Vagina (tissue), 2 donors: ENCODE measurements at regions not wholly inside any gene's neighbourhood (a gene's known extent, or its start where the extent isn't known, plus 50 kb on each side); places are given as distances from the start of the nearest gene placed in this dataset.
"Not testable (repeated sequence)": the region's sequence is repeated elsewhere in the genome, so short reads cannot be mapped to it uniquely, and the experiment has no call there.

Experiments used
- DNase-seq, 2 donors: peaks; one replicate each; pipeline ENCODE4 v3.0.0-alpha.2; 2017; ENCODE audit errors: extremely low spot score in 2 of 2
- H3K27ac ChIP-seq: fragments of 200-600 bp; sonication (generic); one replicate; pipeline ENCODE4 v1.5.1; 2019
- H3K27me3 ChIP-seq: fragments of 200-600 bp; sonication (generic); one replicate; pipeline ENCODE4 v1.5.1; 2019
- H3K36me3 ChIP-seq, 2 donors: fragments of 200-600 bp; sonication (generic); one replicate each; pipeline ENCODE4 v1.5.1; 2017 to 2019
- H3K4me1 ChIP-seq: fragments of 200-600 bp; sonication (generic); one replicate; pipeline ENCODE4 v1.5.1; 2019
- H3K4me3 ChIP-seq, 2 donors: fragments of 200-600 bp; sonication (generic); 1 replicate in 1 of 2; 2 replicates in 1 of 2; pipeline ENCODE4 v1.5.1; 2016 to 2019
- H3K9me3 ChIP-seq: fragments of 200-600 bp; sonication (generic); one replicate; pipeline ENCODE4 v1.5.1; 2019
- POLR2A ChIP-seq, 2 donors: fragments of 450-650 bp; IDR thresholded peaks; one replicate each; pipeline ENCODE4 v1.6.1; 2017; ENCODE audit warnings: antibody characterized with exemption in 2 of 2, mild to moderate bottlenecking in 2 of 2, moderate library complexity in 2 of 2
- POLR2AphosphoS5 ChIP-seq, 2 donors: sonication (generic); formaldehyde crosslinking; IDR thresholded peaks; one replicate each; pipeline ENCODE4 v1.9.0; 2017; ENCODE audit warnings: antibody characterized with exemption in 2 of 2, mild to moderate bottlenecking in 2 of 2, low read depth in 1 of 2; ENCODE audit not compliant: insufficient read depth in 1 of 2
- intact Hi-C: fragments of 100-400 bp; cut with DNase I; formaldehyde crosslinking; loops from one replicate; pipeline ENCODE4 v1.15.1; 2023
- TF ChIP-seq, protein P1 (sequence below), 3 experiments: fragments of 450-650 bp in 2 of 3; fragments of 200-600 bp in 1 of 3; sonication (generic) in 1 of 3; IDR thresholded peaks; one replicate each; pipeline ENCODE4 v1.5.1; 2017 to 2019; ENCODE audit warnings: antibody characterized with exemption in 3 of 3, mild to moderate bottlenecking in 2 of 3, moderate library complexity in 2 of 3

DNA sequence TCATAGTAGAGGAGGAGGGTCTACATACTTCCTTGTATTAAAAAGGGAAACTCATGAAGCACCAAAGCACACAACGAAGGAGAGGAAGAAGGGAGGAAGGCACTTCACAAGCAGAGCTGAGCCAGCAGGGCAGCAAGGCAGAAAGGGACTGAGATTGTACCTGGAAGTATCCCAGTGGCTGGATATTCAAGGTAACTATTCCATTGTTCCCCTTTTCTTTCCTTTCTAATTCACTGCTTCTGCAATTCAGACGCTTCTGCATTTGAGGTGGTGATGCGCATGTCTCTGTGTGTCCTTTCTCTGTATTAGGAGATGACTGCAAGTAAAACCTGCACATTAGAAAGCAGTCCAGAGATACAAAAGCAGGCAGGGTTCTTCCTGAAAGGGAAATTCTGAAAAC, 54.9 kb downstream of the UBQLN2 start:
- Histone ChIP-seq H3K36me3 (no peaks in the 10 kb centered on the region), H3K9me3 (no peaks in the 10 kb centered on the region), H3K4me3 (no peak overlapping the region), H3K27me3 (no peaks in the 10 kb centered on the region), H3K4me1 (no peaks in the 10 kb centered on the region), H3K27ac (no peak overlapping the region)
- TF ChIP-seq POLR2AphosphoS5 (IDR thresholded peaks at IDR 0.05; ENCODE audit: insufficient read depth in 1 of 2, low read depth in 1 of 2) (no peak), POLR2A (IDR thresholded peaks at IDR 0.05) (no peak)
- TF ChIP-seq, protein P1, sequence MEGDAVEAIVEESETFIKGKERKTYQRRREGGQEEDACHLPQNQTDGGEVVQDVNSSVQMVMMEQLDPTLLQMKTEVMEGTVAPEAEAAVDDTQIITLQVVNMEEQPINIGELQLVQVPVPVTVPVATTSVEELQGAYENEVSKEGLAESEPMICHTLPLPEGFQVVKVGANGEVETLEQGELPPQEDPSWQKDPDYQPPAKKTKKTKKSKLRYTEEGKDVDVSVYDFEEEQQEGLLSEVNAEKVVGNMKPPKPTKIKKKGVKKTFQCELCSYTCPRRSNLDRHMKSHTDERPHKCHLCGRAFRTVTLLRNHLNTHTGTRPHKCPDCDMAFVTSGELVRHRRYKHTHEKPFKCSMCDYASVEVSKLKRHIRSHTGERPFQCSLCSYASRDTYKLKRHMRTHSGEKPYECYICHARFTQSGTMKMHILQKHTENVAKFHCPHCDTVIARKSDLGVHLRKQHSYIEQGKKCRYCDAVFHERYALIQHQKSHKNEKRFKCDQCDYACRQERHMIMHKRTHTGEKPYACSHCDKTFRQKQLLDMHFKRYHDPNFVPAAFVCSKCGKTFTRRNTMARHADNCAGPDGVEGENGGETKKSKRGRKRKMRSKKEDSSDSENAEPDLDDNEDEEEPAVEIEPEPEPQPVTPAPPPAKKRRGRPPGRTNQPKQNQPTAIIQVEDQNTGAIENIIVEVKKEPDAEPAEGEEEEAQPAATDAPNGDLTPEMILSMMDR (IDR thresholded peaks at IDR 0.05), result no peak
- intact Hi-C loops, result loop anchor here (10.0 kb wide), 1 partner anchor 1594 kb away; no protein-coding TSS in a partner anchor
- DNase-seq, result no peak

DNA sequence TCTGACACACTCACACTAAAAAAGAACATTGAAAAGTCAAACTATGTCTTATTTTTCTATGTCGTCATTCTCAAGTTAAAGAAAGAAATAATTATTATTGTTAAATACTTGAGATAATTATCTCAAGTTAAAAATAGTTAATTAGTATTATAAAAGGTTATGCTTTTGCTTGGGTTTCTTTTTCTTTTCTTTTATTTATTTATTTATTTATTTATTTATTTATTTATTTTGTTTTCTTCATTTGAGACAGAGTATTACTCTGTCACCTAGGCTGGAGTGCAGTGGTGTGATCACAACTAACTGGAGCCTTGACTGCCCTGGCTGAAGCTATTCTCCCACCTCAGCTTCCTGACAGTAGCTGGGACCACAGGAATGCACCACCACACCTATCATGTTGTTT, 59.9 kb downstream of the UBQLN2 start:
- no peaks in the 10 kb centered on the region for H3K36me3 ChIP-seq
- H3K27ac ChIP-seq, result no peak overlapping the region
- intact Hi-C loops, result no loop called here
- no peaks in the 10 kb centered on the region for H3K27me3 ChIP-seq
- no peak overlapping the region for H3K4me3 ChIP-seq
- peaks cover 4% of the 10 kb centered on the region for H3K9me3 ChIP-seq
- no peaks in the 10 kb centered on the region for H3K4me1 ChIP-seq
- TF ChIP-seq, protein P1 (IDR thresholded peaks at IDR 0.05), result no peak
- TF ChIP-seq POLR2A (IDR thresholded peaks at IDR 0.05) (no peak), POLR2AphosphoS5 (IDR thresholded peaks at IDR 0.05; ENCODE audit: insufficient read depth in 1 of 2, low read depth in 1 of 2) (no peak)
- DNase-seq, result no peak

DNA sequence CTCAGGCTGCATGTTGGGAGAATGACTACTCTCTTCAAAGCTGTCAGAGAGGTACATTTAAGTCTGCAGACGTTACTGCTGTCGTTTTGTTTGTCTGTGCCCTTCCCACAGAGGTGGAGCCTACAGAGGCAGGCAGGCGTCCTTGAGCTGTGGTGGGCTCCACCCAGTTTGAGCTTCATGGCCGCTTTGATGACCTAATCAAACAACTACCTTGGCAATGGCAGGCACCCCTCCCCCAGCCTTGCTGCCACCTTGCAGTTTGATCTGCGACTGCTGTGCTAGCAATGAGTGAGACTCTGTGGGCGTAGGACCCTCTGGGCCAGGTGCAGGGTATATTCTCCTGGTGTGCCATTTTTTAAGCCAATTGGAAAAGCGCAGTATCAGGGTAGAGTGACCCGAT, 71.6 kb downstream of the UBQLN2 start:
- H3K4me1 ChIP-seq, DNase-seq, intact Hi-C loops, H3K36me3 ChIP-seq, H3K27ac ChIP-seq, H3K9me3 ChIP-seq, H3K4me3 ChIP-seq, H3K27me3 ChIP-seq: not testable (repeated sequence)

DNA sequence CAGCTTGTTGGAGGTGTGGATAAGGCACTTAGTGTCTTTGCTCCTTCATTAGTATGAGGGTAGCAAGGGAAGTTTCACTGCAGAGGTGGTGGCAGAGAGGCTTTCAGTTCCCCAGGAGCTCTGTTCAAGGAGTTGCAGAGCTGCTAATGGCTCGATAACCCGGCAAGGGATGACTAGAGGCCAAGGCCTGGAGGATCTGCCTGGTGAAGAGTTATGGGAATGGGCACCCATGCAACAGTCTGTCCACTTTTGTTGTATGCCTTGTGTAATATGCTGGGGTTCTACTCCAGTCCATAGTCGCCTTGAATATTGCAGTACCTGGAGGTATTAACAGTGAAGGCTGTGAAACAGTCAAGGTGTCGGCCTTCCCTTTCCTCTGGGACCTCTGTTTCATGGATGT, 67.8 kb upstream of the NBDY start:
- Histone ChIP-seq H3K9me3 (no peaks in the 10 kb centered on the region), H3K27ac (no peak overlapping the region), H3K4me3 (no peak overlapping the region), H3K4me1 (no peaks in the 10 kb centered on the region), H3K27me3 (no peaks in the 10 kb centered on the region), H3K36me3 (no peaks in the 10 kb centered on the region)
- TF ChIP-seq POLR2AphosphoS5 (IDR thresholded peaks at IDR 0.05; ENCODE audit: insufficient read depth in 1 of 2, low read depth in 1 of 2), result no peak
- TF ChIP-seq POLR2A (IDR thresholded peaks at IDR 0.05), result no peak
- TF ChIP-seq, protein P1 (IDR thresholded peaks at IDR 0.05), result no peak
- DNase-seq, result no peak
- intact Hi-C loops, result no loop called here
